ENCODE measurements at regions not wholly inside any gene's neighbourhood (a gene's known extent, or its start where the extent isn't known, plus 50 kb on each side); places are given as distances from the start of the nearest gene placed in this dataset.

DNA sequence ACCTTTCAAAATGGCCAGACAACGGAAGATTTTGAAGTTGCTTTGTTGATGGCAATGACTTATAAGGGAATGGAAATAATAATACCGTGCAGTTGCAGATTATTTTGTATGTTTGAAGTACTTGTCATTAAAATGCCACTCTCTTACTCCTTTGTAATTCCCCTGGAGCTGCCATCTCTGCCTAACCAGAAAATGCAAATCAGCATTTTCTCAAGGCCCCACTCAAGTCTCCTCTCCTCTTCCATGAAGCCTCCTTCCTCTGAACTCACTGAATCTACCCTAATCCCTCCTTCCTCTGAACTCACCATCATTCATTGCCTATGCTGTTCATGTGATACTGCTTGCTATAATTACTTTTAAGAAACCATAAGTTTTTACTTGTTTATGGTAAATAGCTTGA is 60.2 kb upstream of the RBPJ start:
- Histone ChIP-seq H3K4me1 (ENCODE audit: insufficient read depth, low read length) (no peaks in the 10 kb centered on the region), H3K4me2 (ENCODE audit: insufficient read depth, low read length) (no peak overlapping the region), H3K36me3 (ENCODE audit: insufficient read depth, low read length) (no peaks in the 10 kb centered on the region), H3K27me3 (ENCODE audit: insufficient read depth, low read length, poor library complexity) (no peaks in the 10 kb centered on the region), H3K9ac (ENCODE audit: low read depth, low read length) (no peak overlapping the region), H4K20me1 (ENCODE audit: insufficient read depth, low read length) (no peaks in the 10 kb centered on the region), H3K4me3 (ENCODE audit: low read depth in 1 of 2, low read length in 2 of 2) (no peak overlapping the region), H3K79me2 (ENCODE audit: insufficient read depth, low read length) (no peaks in the 10 kb centered on the region), H2AFZ (ENCODE audit: low read depth, low read length) (no peak overlapping the region), H3K27ac (ENCODE audit: low read length) (no peak overlapping the region), H3K9me3 (ENCODE audit: insufficient read depth, low read length, severe bottlenecking) (no peaks in the 10 kb centered on the region)
- DNase-seq (no peak), ATAC-seq (ENCODE audit: insufficient read depth, low read depth) (no peak)
- no peak for TF ChIP-seq EZH2 (IDR thresholded peaks at IDR 0.05; ENCODE audit: borderline replicate concordance, low read depth, low read length, severe bottlenecking)
- TF ChIP-seq, protein P1, sequence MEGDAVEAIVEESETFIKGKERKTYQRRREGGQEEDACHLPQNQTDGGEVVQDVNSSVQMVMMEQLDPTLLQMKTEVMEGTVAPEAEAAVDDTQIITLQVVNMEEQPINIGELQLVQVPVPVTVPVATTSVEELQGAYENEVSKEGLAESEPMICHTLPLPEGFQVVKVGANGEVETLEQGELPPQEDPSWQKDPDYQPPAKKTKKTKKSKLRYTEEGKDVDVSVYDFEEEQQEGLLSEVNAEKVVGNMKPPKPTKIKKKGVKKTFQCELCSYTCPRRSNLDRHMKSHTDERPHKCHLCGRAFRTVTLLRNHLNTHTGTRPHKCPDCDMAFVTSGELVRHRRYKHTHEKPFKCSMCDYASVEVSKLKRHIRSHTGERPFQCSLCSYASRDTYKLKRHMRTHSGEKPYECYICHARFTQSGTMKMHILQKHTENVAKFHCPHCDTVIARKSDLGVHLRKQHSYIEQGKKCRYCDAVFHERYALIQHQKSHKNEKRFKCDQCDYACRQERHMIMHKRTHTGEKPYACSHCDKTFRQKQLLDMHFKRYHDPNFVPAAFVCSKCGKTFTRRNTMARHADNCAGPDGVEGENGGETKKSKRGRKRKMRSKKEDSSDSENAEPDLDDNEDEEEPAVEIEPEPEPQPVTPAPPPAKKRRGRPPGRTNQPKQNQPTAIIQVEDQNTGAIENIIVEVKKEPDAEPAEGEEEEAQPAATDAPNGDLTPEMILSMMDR (IDR thresholded peaks at IDR 0.05; ENCODE audit: borderline replicate concordance, extremely low read depth, low read length, poor library complexity, severe bottlenecking), result no peak

DNA sequence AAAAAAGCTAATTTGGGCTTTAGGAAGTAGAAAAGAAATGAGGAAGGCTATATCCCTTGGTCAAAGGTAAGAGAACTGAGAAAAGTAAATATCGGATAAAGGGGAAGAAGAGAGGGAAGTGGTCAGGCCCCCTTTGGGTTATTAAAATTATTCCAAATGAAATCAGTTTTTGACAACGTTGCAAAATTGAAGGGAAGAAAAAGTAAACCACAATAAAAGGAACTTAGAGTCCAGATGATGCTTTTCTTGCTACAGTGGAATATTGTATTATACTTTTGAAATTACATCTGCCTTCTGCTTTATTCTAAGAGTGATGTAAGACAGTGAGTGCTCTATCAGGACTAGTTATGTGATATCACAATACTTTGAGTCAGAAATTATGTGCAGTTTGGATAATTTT is 59.4 kb upstream of the RBPJ start:
- Histone ChIP-seq H3K4me3 (ENCODE audit: low read depth in 1 of 2, low read length in 2 of 2) (no peak overlapping the region), H3K36me3 (ENCODE audit: insufficient read depth, low read length) (no peaks in the 10 kb centered on the region), H3K79me2 (ENCODE audit: insufficient read depth, low read length) (no peaks in the 10 kb centered on the region), H3K9me3 (ENCODE audit: insufficient read depth, low read length, severe bottlenecking) (no peaks in the 10 kb centered on the region), H3K4me1 (ENCODE audit: insufficient read depth, low read length) (no peaks in the 10 kb centered on the region), H2AFZ (ENCODE audit: low read depth, low read length) (no peak overlapping the region), H3K9ac (ENCODE audit: low read depth, low read length) (no peak overlapping the region), H4K20me1 (ENCODE audit: insufficient read depth, low read length) (no peaks in the 10 kb centered on the region), H3K27me3 (ENCODE audit: insufficient read depth, low read length, poor library complexity) (no peaks in the 10 kb centered on the region), H3K4me2 (ENCODE audit: insufficient read depth, low read length) (no peak overlapping the region), H3K27ac (ENCODE audit: low read length) (no peak overlapping the region)
- TF ChIP-seq, protein P1 (IDR thresholded peaks at IDR 0.05; ENCODE audit: borderline replicate concordance, extremely low read depth, low read length, poor library complexity, severe bottlenecking), result no peak
- TF ChIP-seq EZH2 (IDR thresholded peaks at IDR 0.05; ENCODE audit: borderline replicate concordance, low read depth, low read length, severe bottlenecking), result no peak
- ATAC-seq (ENCODE audit: insufficient read depth, low read depth) (no peak), DNase-seq (no peak)

DNA sequence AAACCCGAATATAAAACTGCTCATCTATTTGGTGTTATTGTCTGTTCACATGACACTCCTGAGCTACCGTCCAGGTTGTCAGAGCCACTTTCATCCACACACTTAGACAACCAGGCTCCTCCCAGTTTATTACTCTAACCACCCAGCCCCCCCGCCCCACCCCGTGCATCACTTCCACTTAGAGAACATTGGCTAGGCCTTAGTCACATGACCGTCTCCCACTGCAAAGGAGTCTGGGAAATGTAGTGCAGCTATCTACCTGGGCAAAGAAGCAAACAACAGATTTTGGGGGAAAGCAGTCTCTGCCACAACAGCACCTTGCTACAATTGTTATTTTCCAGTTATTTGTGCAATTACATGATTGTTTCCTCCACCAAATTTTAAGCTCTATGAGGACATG is 57.6 kb upstream of the RBPJ start:
- no peaks in the 10 kb centered on the region for H3K27me3 ChIP-seq (ENCODE audit: insufficient read depth, low read length, poor library complexity)
- no peak overlapping the region for H3K27ac ChIP-seq (ENCODE audit: low read length)
- no peak overlapping the region for H3K4me2 ChIP-seq (ENCODE audit: insufficient read depth, low read length)
- H4K20me1 ChIP-seq (ENCODE audit: insufficient read depth, low read length), result no peaks in the 10 kb centered on the region
- H3K36me3 ChIP-seq (ENCODE audit: insufficient read depth, low read length), result no peaks in the 10 kb centered on the region
- no peaks in the 10 kb centered on the region for H3K79me2 ChIP-seq (ENCODE audit: insufficient read depth, low read length)
- no peaks in the 10 kb centered on the region for H3K9me3 ChIP-seq (ENCODE audit: insufficient read depth, low read length, severe bottlenecking)
- H2AFZ ChIP-seq (ENCODE audit: low read depth, low read length), result no peak overlapping the region
- TF ChIP-seq EZH2 (IDR thresholded peaks at IDR 0.05; ENCODE audit: borderline replicate concordance, low read depth, low read length, severe bottlenecking), result no peak
- TF ChIP-seq, protein P1 (IDR thresholded peaks at IDR 0.05; ENCODE audit: borderline replicate concordance, extremely low read depth, low read length, poor library complexity, severe bottlenecking), result no peak
- ATAC-seq (ENCODE audit: insufficient read depth, low read depth) (no peak), DNase-seq (no peak)
- H3K4me1 ChIP-seq (ENCODE audit: insufficient read depth, low read length), result no peaks in the 10 kb centered on the region
- H3K4me3 ChIP-seq (ENCODE audit: low read depth in 1 of 2, low read length in 2 of 2), result no peak overlapping the region
- H3K9ac ChIP-seq (ENCODE audit: low read depth, low read length), result no peak overlapping the region

DNA sequence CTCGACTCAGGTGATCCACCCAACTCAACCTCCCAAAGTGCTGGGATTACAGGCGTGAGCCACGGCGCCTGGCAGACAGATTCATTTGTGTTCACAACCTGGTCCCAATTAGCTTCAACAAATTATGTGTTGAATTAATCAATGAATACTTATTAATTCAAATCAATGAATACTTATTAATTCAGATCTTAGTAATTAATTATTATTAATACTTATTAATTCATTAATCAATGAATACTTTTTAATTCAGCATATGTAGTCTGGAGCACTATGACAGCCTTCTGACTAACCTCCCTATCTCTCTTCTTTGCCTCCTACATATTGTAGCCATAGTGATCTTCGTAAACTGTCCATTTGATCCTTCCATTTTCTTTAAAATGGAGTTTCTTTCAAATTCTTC is 56.7 kb upstream of the RBPJ start:
- no peaks in the 10 kb centered on the region for H3K9me3 ChIP-seq (ENCODE audit: insufficient read depth, low read length, severe bottlenecking)
- TF ChIP-seq, protein P1 (IDR thresholded peaks at IDR 0.05; ENCODE audit: borderline replicate concordance, extremely low read depth, low read length, poor library complexity, severe bottlenecking), result no peak
- TF ChIP-seq EZH2 (IDR thresholded peaks at IDR 0.05; ENCODE audit: borderline replicate concordance, low read depth, low read length, severe bottlenecking), result no peak
- H3K4me1 ChIP-seq (ENCODE audit: insufficient read depth, low read length), result no peaks in the 10 kb centered on the region
- no peaks in the 10 kb centered on the region for H3K79me2 ChIP-seq (ENCODE audit: insufficient read depth, low read length)
- no peaks in the 10 kb centered on the region for H4K20me1 ChIP-seq (ENCODE audit: insufficient read depth, low read length)
- H3K27ac ChIP-seq (ENCODE audit: low read length), result no peak overlapping the region
- no peak overlapping the region for H3K4me2 ChIP-seq (ENCODE audit: insufficient read depth, low read length)
- ATAC-seq (ENCODE audit: insufficient read depth, low read depth) (no peak), DNase-seq (no peak)
- H2AFZ ChIP-seq (ENCODE audit: low read depth, low read length), result no peak overlapping the region
- H3K36me3 ChIP-seq (ENCODE audit: insufficient read depth, low read length), result no peaks in the 10 kb centered on the region
- no peak overlapping the region for H3K4me3 ChIP-seq (ENCODE audit: low read depth in 1 of 2, low read length in 2 of 2)
- no peaks in the 10 kb centered on the region for H3K27me3 ChIP-seq (ENCODE audit: insufficient read depth, low read length, poor library complexity)
- H3K9ac ChIP-seq (ENCODE audit: low read depth, low read length), result no peak overlapping the region
